Testis (tissue), 2 donors: ENCODE measurements at regions not wholly inside any gene's neighbourhood (a gene's known extent, or its start where the extent isn't known, plus 50 kb on each side); places are given as distances from the start of the nearest gene placed in this dataset.

Experiments used
- DNase-seq: peaks from one replicate; pipeline ENCODE4 v3.0.0-alpha.2; 2019
- H3K27ac ChIP-seq, 2 donors: fragments of 200-600 bp; sonication (generic); one replicate each; pipeline ENCODE4 v1.5.1; 2019
- H3K27me3 ChIP-seq: fragments of 200-600 bp; sonication (generic); one replicate; pipeline ENCODE4 v1.5.1; 2019
- H3K36me3 ChIP-seq: fragments of 200-600 bp; sonication (generic); one replicate; pipeline ENCODE4 v1.5.1; 2017; ENCODE audit warnings: low read depth; ENCODE audit errors: missing control alignments
- H3K4me1 ChIP-seq: fragments of 200-600 bp; sonication (generic); one replicate; pipeline ENCODE4 v1.5.1; 2019
- H3K4me3 ChIP-seq, 2 donors: fragments of 200-600 bp; sonication (generic); one replicate each; pipeline ENCODE4 v1.5.1; 2017 to 2019
- H3K9me3 ChIP-seq: fragments of 200-600 bp; sonication (generic); one replicate; pipeline ENCODE4 v1.5.1; 2017
- CTCF ChIP-seq, 3 experiments: fragments of 450-650 bp in 2 of 3; fragments of 200-600 bp in 1 of 3; sonication (generic) in 1 of 3; IDR thresholded peaks; one replicate each; pipeline ENCODE4 v1.5.1; 2016 to 2019; ENCODE audit warnings: antibody characterized with exemption in 3 of 3, mild to moderate bottlenecking in 2 of 3, moderate library complexity in 1 of 3
- POLR2A ChIP-seq: fragments of 450-650 bp; IDR thresholded peaks from one replicate; pipeline ENCODE4 v1.6.1; 2017; ENCODE audit warnings: antibody characterized with exemption, mild to moderate bottlenecking, moderate library complexity
- WGBS, 2 donors: methylation state at CpG; one replicate each; pipeline ENCODE4 v1.1.5; 2018; 5-methylcytosine and 5-hydroxymethylcytosine counted together
- intact Hi-C: fragments of 100-400 bp; cut with DNase I; formaldehyde crosslinking; loops from one replicate; pipeline ENCODE4 v1.15.1; 2023; ENCODE audit warnings: low total_unique reads

- Histone ChIP-seq H3K4me1 (no peaks in the 10 kb centered on the region), H3K36me3 (no peaks in the 10 kb centered on the region), H3K27me3 (no peaks in the 10 kb centered on the region), H3K4me3 (peak overlapping the region in 1 of 2 donors; percentile 60), H3K27ac (no peak overlapping the region), H3K9me3 (no peaks in the 10 kb centered on the region)
- intact Hi-C loops = no loop called here
- 55 to 68% methylated on average over 5 of the region's 5 CpGs for WGBS, 2 donors
- no peak for DNase-seq
- TF ChIP-seq CTCF (IDR thresholded peaks at IDR 0.05) = no peak
- no peak for TF ChIP-seq POLR2A
Observed at GRCh38 chr11:22433517-22433916, 95.3 kb downstream of the SLC17A6 start.

- Histone ChIP-seq H3K4me3 (peak overlapping the region; percentile 51 to 60), H3K36me3 (no peaks in the 10 kb centered on the region), H3K4me1 (no peaks in the 10 kb centered on the region), H3K27me3 (no peaks in the 10 kb centered on the region), H3K9me3 (no peaks in the 10 kb centered on the region), H3K27ac (peak overlapping the region in 1 of 2 donors; percentile 65)
- DNase-seq = no peak
- WGBS, 2 donors = 7 to 9% methylated on average over 5 of the region's 5 CpGs
- intact Hi-C loops = no loop called here
- TF ChIP-seq POLR2A (no peak), CTCF (IDR thresholded peaks at IDR 0.05) (no peak)
Observed at GRCh38 chr11:22433094-22433455, 94.9 kb downstream of the SLC17A6 start.

- intact Hi-C loops = no loop called here
- H3K27ac ChIP-seq = peak overlapping the region in 1 of 2 donors; percentile 65
- no peaks in the 10 kb centered on the region for H3K4me1 ChIP-seq
- H3K9me3 ChIP-seq = no peaks in the 10 kb centered on the region
- no peaks in the 10 kb centered on the region for H3K27me3 ChIP-seq
- peak overlapping the region; percentile 51 to 60 for H3K4me3 ChIP-seq
- no peaks in the 10 kb centered on the region for H3K36me3 ChIP-seq
- TF ChIP-seq CTCF (IDR thresholded peaks at IDR 0.05) = no peak
- no peak for TF ChIP-seq POLR2A
- 3 to 6% methylated on average over 29 to 40 of the region's 40 CpGs for WGBS, 2 donors
- peak; percentile 77 for DNase-seq
Observed at GRCh38 chr11:22432291-22433093, 94.3 kb downstream of the SLC17A6 start.

- Histone ChIP-seq H3K27ac (no peak overlapping the region), H3K4me1 (no peaks in the 10 kb centered on the region), H3K36me3 (no peaks in the 10 kb centered on the region), H3K9me3 (no peaks in the 10 kb centered on the region), H3K27me3 (no peaks in the 10 kb centered on the region), H3K4me3 (no peak overlapping the region)
- TF ChIP-seq POLR2A (no peak), CTCF (IDR thresholded peaks at IDR 0.05) (no peak)
- WGBS, 2 donors = 54 to 64% methylated on average over 3 of the region's 3 CpGs
- DNase-seq = no peak
- intact Hi-C loops = no loop called here
Observed at GRCh38 chr11:22431106-22431505, 92.9 kb downstream of the SLC17A6 start.

- H3K9me3 ChIP-seq = no peaks in the 10 kb centered on the region
- no peak overlapping the region for H3K4me3 ChIP-seq
- no peak for DNase-seq
- WGBS, 2 donors = 84 to 95% methylated on average over 3 of the region's 3 CpGs
- H3K4me1 ChIP-seq = no peaks in the 10 kb centered on the region
- H3K27ac ChIP-seq = no peak overlapping the region
- intact Hi-C loops = no loop called here
- no peaks in the 10 kb centered on the region for H3K36me3 ChIP-seq
- TF ChIP-seq CTCF (IDR thresholded peaks at IDR 0.05) (no peak), POLR2A (no peak)
- no peaks in the 10 kb centered on the region for H3K27me3 ChIP-seq
Observed at GRCh38 chr11:22430639-22431038, 92.5 kb downstream of the SLC17A6 start.
